HepG2 (cell line): ENCODE measurements at regions not wholly inside any gene's neighbourhood (a gene's known extent, or its start where the extent isn't known, plus 50 kb on each side); places are given as distances from the start of the nearest gene placed in this dataset.

Experiments
- CBX5 ChIP-seq: sonication (generic); formaldehyde crosslinking; IDR thresholded peaks from 2 replicates; pipeline ENCODE4 v1.4.0; 2020; ENCODE audit warnings: missing genetic modification reagents, borderline replicate concordance
- ZNF747 ChIP-seq: sonication (generic); formaldehyde crosslinking; IDR thresholded peaks from 2 replicates; pipeline ENCODE4 v1.8.1; 2023; ENCODE audit warnings: missing genetic modification reagents, mild to moderate bottlenecking, borderline replicate concordance
- TF ChIP-seq, protein P1 (sequence below): IDR thresholded peaks from 2 replicates; pipeline ENCODE4 v1.6.1; 2016; ENCODE audit warnings: mild to moderate bottlenecking

DNA sequence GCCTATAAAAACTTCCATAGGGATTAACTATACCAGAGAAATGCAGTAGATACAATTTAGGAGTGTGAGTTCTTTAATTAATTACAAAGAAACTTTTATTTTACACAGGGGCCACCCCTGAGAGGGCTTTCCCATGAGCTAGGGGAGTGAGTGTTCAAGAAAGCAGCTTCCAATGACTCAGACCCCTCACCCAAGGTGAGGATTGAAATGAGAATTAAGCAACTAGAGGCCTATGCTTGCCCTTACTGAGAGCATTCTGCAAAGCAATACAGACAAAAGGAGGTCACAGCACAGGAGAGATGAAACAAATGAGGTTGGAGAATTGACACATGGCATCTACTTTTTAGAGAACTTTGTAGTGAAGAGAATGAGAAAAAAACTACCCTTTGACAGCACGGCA is 301.8 kb downstream of the WDR11 start:
- TF ChIP-seq CBX5 (CRISPR knock-in tag), result no peak
- TF ChIP-seq, protein P1, sequence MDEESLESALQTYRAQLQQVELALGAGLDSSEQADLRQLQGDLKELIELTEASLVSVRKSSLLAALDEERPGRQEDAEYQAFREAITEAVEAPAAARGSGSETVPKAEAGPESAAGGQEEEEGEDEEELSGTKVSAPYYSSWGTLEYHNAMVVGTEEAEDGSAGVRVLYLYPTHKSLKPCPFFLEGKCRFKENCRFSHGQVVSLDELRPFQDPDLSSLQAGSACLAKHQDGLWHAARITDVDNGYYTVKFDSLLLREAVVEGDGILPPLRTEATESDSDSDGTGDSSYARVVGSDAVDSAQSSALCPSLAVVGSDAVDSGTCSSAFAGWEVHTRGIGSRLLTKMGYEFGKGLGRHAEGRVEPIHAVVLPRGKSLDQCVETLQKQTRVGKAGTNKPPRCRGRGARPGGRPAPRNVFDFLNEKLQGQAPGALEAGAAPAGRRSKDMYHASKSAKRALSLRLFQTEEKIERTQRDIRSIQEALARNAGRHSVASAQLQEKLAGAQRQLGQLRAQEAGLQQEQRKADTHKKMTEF, result no peak
- TF ChIP-seq ZNF747, result no peak
